Kidney (tissue), 13 donors: ENCODE measurements at regions not wholly inside any gene's neighbourhood (a gene's known extent, or its start where the extent isn't known, plus 50 kb on each side); places are given as distances from the start of the nearest gene placed in this dataset.
A peak's percentile ranks its signal among the peaks of the same experiment; 100 is the strongest.

Experiments used
- DNase-seq, 5 donors: peaks; one replicate each; pipeline ENCODE4 v3.0.0-alpha.2; 2013 to 2020
- FAIRE-seq: peaks from 2 replicates; lab custom pipeline; 2012; peaks lifted over from hg19 to GRCh38; lab: Jason Lieb, UNC
- H3K27ac ChIP-seq, 2 donors: one replicate each; pipeline ENCODE4 v1.7.0; 2013; ENCODE audit warnings: low read depth in 2 of 2, low read length in 2 of 2, inconsistent platforms in 1 of 2
- H3K27me3 ChIP-seq: one replicate; pipeline ENCODE4 v1.7.1; 2013; ENCODE audit warnings: low read length, inconsistent platforms; ENCODE audit not compliant: control insufficient read depth, insufficient read depth
- H3K36me3 ChIP-seq, 3 donors: one replicate each; pipeline versions ENCODE4 v1.7.0 to v1.7.1; 2013; ENCODE audit warnings: low read length in 3 of 3, control low read depth in 1 of 3, inconsistent platforms in 1 of 3; ENCODE audit not compliant: insufficient read depth in 3 of 3, control insufficient read depth in 2 of 3
- H3K4me1 ChIP-seq, 3 donors: one replicate each; pipeline versions ENCODE4 v1.7.0 to v1.7.1; 2013; ENCODE audit warnings: low read length in 3 of 3, inconsistent platforms in 1 of 3, low read depth in 1 of 3; ENCODE audit not compliant: control insufficient read depth in 2 of 3, insufficient read depth in 2 of 3
- H3K4me3 ChIP-seq, 3 donors: one replicate each; pipeline versions ENCODE4 v1.7.0 to v1.8.1; 2013; ENCODE audit warnings: low read length in 3 of 3, control low read depth in 1 of 3, inconsistent platforms in 1 of 3
- H3K9ac ChIP-seq, 3 donors: one replicate each; pipeline versions ENCODE4 v1.7.0 to v1.7.1; 2013; ENCODE audit warnings: low read length in 3 of 3, control low read depth in 1 of 3, inconsistent platforms in 1 of 3
- H3K9me3 ChIP-seq, 3 donors: one replicate each; pipeline versions ENCODE4 v1.7.0 to v1.7.1; 2013; ENCODE audit warnings: low read length in 3 of 3, control low read depth in 1 of 3, inconsistent platforms in 1 of 3; ENCODE audit not compliant: control insufficient read depth in 2 of 3, insufficient read depth in 1 of 3
- CTCF ChIP-seq: IDR thresholded peaks from 3 replicates; pipeline ENCODE4 v1.5.1; 2012; ENCODE audit warnings: mild to moderate bottlenecking, moderate library complexity, borderline replicate concordance; ENCODE audit not compliant: insufficient read depth; ENCODE audit errors: extremely low read depth
- intact Hi-C: fragments of 100-400 bp; cut with DNase I; formaldehyde crosslinking; loops from one replicate; pipeline ENCODE4 v1.11.1; 2022
- donor health status: control.
- donor health status: control.
- donor health status: control.
- donor health status: control.
- donor health status: control.
- donor health status: DM: yes; HTN: yes; CAD: no.
- donor health status: Normal renal cell carcinoma (clear cell type).

GRCh38 chr5:124039410-124039809 lies 527.4 kb downstream of the CSNK1G3 start:
- TF ChIP-seq CTCF, result no peak
- H3K9ac ChIP-seq, result no peak overlapping the region
- no peak overlapping the region for H3K27ac ChIP-seq
- H3K27me3 ChIP-seq, result no peaks in the 10 kb centered on the region
- H3K4me3 ChIP-seq, result no peak overlapping the region
- no peaks in the 10 kb centered on the region for H3K9me3 ChIP-seq
- FAIRE-seq (no peak), DNase-seq (no peak)
- H3K36me3 ChIP-seq, result no peaks in the 10 kb centered on the region
- intact Hi-C loops, result no loop called here
- no peaks in the 10 kb centered on the region for H3K4me1 ChIP-seq

- FAIRE-seq, result no peak
- Histone ChIP-seq H3K9me3 (no peaks in the 10 kb centered on the region), H3K27ac (no peak overlapping the region), H3K9ac (no peak overlapping the region), H3K4me3 (no peak overlapping the region), H3K4me1 (no peaks in the 10 kb centered on the region), H3K27me3 (no peaks in the 10 kb centered on the region), H3K36me3 (no peaks in the 10 kb centered on the region)
- TF ChIP-seq CTCF, result no peak
- intact Hi-C loops, result no loop called here
- peak in 2 of 5 donors; percentile 62 to 66 for DNase-seq
Observed at GRCh38 chr5:124036786-124037185, 524.8 kb downstream of the CSNK1G3 start.

GRCh38 chr5:124034963-124035362 lies 523.0 kb downstream of the CSNK1G3 start:
- no peak for FAIRE-seq
- H3K9me3 ChIP-seq, result no peaks in the 10 kb centered on the region
- no peak overlapping the region for H3K27ac ChIP-seq
- no peak overlapping the region for H3K9ac ChIP-seq
- no peak overlapping the region for H3K4me3 ChIP-seq
- no peaks in the 10 kb centered on the region for H3K27me3 ChIP-seq
- no peaks in the 10 kb centered on the region for H3K36me3 ChIP-seq
- intact Hi-C loops, result no loop called here
- DNase-seq, result peak in 2 of 5 donors; percentile 61 to 64
- H3K4me1 ChIP-seq, result no peaks in the 10 kb centered on the region
- no peak for TF ChIP-seq CTCF

DNA sequence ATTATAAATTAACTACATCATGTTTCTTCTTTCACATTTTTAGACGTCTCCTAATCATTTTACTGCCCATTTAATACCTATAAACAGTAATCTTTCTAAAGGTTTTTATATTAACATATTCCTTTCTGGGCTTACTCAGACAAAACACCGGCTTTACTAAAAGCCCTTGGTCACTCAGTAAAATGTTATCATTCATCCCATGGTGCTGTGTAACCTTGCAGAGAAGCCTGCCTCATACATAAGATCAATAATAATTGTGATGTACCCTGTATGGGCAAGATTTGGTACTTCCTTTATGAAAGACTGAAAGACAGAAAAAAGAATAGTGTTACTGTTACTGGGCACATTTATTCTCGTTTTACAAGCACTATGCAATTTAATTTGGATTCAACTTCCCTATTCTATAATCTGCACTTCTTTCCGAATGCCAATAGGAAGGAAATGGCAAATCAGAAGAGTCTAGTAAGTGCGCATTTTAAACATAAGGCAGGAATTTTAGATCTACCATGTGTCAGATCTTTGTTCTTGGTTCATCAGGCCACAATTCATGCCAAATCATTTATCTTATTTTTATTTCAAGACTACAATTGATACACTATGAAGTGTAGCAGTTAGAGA lies 522.2 kb downstream of the CSNK1G3 start:
- Histone ChIP-seq H3K9ac (no peak overlapping the region), H3K27ac (no peak overlapping the region), H3K27me3 (no peaks in the 10 kb centered on the region), H3K4me3 (no peak overlapping the region), H3K36me3 (no peaks in the 10 kb centered on the region), H3K9me3 (no peaks in the 10 kb centered on the region), H3K4me1 (no peaks in the 10 kb centered on the region)
- FAIRE-seq (no peak), DNase-seq (no peak)
- no peak for TF ChIP-seq CTCF
- intact Hi-C loops, result no loop called here
